C4-2B (cell line): ENCODE measurements at regions not wholly inside any gene's neighbourhood (a gene's known extent, or its start where the extent isn't known, plus 50 kb on each side); places are given as distances from the start of the nearest gene placed in this dataset.

ENCODE experiments used
- H3K27ac ChIP-seq: fragments of 450-650 bp; 2 replicates; pipeline ENCODE4 v1.5.1; 2017
- ZFX ChIP-seq: fragments of 450-650 bp; IDR thresholded peaks from 2 replicates; pipeline ENCODE4 v1.6.1; 2017
- TF ChIP-seq, protein P1 (sequence below): fragments of 450-650 bp; conservative IDR thresholded peaks from 2 replicates; pipeline ENCODE4 v1.5.1; 2017; ENCODE audit warnings: mild to moderate bottlenecking

DNA sequence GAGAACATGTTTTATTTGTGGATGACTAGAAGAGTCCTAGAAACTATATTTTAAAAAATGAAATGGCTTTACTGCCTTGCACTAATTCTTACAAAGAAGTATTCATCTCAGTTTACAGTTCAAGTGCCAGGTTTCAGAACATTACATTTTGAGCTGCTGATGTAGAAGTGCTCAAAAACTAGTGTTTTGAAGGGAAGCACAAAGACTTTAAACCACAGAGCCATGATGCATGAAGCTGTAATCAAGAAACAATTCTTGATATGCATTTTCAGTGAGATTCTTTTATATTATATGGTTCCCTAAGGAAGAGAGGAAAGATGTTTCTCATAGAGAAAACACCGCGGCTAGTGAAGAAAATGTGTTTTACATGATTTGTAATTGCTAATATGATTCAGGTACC is 1163.0 kb downstream of the RAPGEF2 start:
- H3K27ac ChIP-seq, result no peak overlapping the region
- TF ChIP-seq ZFX, result no peak
- TF ChIP-seq, protein P1, sequence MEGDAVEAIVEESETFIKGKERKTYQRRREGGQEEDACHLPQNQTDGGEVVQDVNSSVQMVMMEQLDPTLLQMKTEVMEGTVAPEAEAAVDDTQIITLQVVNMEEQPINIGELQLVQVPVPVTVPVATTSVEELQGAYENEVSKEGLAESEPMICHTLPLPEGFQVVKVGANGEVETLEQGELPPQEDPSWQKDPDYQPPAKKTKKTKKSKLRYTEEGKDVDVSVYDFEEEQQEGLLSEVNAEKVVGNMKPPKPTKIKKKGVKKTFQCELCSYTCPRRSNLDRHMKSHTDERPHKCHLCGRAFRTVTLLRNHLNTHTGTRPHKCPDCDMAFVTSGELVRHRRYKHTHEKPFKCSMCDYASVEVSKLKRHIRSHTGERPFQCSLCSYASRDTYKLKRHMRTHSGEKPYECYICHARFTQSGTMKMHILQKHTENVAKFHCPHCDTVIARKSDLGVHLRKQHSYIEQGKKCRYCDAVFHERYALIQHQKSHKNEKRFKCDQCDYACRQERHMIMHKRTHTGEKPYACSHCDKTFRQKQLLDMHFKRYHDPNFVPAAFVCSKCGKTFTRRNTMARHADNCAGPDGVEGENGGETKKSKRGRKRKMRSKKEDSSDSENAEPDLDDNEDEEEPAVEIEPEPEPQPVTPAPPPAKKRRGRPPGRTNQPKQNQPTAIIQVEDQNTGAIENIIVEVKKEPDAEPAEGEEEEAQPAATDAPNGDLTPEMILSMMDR, result no peak

DNA sequence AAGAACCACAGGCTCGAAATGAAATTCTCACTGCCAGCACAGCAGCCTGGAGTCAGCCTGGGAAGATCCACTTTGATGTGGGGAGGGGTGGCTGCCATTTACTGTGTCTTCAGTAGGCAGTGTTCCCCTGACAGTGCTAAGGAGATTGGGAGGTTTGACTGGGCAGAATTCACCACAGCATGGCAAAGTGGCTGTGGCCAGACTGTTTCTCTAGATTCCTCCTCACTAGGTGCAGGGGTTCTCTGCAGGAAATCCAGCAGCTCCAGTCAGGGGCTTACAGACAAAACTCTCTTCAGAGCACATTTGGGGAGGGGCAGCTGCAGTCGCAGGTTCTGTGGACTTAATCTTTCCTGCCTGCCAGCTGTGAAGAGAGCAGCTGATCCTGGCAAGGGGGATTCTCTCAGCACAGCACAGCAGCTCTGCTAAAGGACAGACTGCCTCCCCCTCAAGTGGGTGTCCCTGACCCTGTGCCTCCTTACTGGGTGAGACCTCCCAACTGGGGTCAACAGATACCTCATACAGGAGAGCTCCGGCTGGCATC is 1174.0 kb downstream of the RAPGEF2 start:
- TF ChIP-seq, protein P1, result no peak
- no peak for TF ChIP-seq ZFX
- H3K27ac ChIP-seq, result no peak overlapping the region

DNA sequence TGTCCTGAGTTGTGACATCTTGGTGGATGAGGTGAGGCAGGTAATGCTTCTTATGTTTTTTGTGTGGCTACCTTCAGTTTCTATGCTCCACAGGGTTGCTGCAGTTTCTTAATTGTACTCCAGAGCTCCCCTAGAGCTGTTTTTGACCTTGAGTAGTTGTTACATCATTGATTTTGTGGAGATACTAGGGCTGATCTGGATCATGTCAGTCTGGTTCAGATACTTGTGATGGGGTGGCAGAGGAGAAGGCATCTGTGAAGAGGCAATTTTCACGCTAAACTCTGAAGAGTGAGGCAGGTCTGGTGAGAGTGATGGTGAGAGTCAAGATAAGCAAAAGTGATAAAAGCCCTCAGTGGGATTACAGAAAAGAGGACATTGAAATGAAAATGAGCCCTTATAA is 1180.2 kb downstream of the RAPGEF2 start:
- TF ChIP-seq, protein P1, result no peak
- no peak for TF ChIP-seq ZFX
- no peak overlapping the region for H3K27ac ChIP-seq

DNA sequence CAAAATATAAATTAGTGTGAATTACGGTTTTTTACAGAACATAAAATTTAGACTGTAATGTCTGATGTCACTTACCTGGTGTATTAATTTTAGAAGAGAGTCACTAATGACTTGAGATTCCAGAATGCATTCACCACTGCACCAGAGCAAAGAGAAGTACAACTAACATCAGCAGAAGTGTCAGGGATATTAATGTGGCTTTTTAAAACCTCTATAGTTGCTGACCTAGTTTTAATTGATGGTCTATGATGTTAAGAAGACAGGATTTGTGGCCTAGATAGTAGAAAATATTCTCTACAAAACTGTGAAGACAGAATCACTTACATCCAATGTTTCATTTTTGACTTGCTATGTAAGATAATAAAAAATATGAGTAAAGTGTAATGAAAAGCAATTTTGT is 1181.6 kb downstream of the RAPGEF2 start:
- TF ChIP-seq, protein P1, result no peak
- TF ChIP-seq ZFX, result no peak
- no peak overlapping the region for H3K27ac ChIP-seq

DNA sequence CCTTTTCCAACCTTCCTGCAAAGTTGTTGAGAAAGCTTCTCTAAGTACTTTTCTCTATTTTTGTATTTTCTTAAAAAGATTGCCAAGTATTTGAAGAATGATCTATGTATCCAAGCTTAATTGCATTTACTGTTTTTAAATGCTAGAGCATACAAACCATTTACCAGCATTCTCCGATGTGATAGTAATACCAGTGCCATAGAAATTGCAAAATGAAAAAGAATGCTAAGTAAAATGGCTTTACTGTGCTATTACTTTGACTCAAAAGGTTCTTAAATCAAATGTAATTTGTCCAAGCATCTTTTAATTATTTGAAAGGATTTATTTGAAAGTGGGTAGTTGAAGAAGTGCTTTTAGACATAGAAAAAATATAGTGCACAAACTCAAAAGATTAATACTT is 1183.2 kb downstream of the RAPGEF2 start:
- H3K27ac ChIP-seq, result no peak overlapping the region
- TF ChIP-seq, protein P1, result no peak
- no peak for TF ChIP-seq ZFX

DNA sequence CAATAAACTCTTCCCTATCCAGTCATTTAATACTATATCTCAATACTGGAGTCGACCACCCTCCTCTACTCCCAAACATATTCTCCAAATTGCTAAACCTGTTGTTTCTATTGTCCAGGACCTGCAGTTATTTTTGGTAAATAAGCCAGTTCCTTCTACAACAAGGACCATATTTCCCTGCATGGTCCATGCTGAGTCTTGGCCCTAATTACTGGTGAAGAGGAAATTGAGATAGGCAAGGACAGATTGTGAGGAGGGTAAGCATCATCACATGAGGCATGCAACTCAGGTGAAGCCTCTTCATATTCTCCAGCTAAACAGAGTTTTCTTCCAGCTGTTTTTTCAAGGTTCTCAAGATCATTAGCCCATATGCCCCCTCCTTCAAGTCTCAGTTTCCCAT is 1193.6 kb downstream of the RAPGEF2 start:
- TF ChIP-seq, protein P1, result no peak
- TF ChIP-seq ZFX, result no peak
- H3K27ac ChIP-seq, result no peak overlapping the region

DNA sequence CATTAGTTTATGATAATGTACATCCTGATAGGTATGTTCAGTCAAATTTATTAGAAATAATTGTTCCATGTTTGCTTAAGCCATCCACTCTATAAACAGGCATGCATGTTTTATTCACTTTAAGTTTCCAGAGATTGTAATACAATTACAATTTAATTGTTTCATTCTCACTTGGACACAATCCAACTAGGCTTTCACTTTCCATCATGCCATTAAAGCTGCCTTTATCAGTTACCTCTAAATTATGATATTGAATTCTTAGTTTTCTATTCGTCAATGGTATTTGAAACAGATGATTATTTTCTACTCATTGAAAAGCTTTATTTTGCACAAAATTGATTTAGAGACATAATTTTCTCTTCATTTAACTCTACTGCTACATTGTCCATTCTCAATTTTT is 1196.3 kb downstream of the RAPGEF2 start:
- TF ChIP-seq, protein P1, result no peak
- TF ChIP-seq ZFX, result no peak
- no peak overlapping the region for H3K27ac ChIP-seq
